A549 (cell line): ENCODE measurements at regions not wholly inside any gene's neighbourhood (a gene's known extent, or its start where the extent isn't known, plus 50 kb on each side); places are given as distances from the start of the nearest gene placed in this dataset.
A peak's percentile ranks its signal among the peaks of the same experiment; 100 is the strongest.

Experiments
- ATAC-seq, 2 experiments: fragments of 200-7000 bp in 1 of 2; fragments of >200 bp in 1 of 2; cut with Nextera tagmentation in 1 of 2; cut with Tn5 transposase in 1 of 2; 3 replicates each; pipeline versions ENCODE4 v1.8.0 to v1.9.1; 2018 to 2020; ENCODE audit warnings: mild to moderate bottlenecking in 1 of 2, moderate library complexity in 1 of 2
- CTCF ChIA-PET: fragments of 300-600 bp; sonication (Branson Sonifier 250); formaldehyde crosslinking; extraction: SDS; loops from one replicate; lab custom pipeline; 2021; ENCODE audit warnings: antibody characterized with exemption, inconsistent platforms; lab: Yijun Ruan, JAX
- POLR2A ChIA-PET: fragments of 350-600 bp; formaldehyde crosslinking; extraction: SDS; loops from one replicate; lab custom pipeline; 2021; ENCODE audit warnings: antibody characterized with exemption, inconsistent platforms; lab: Yijun Ruan, JAX
- DNase-seq, 2 experiments: peaks; one replicate each; pipeline versions ENCODE4 v3.0.0 to v3.0.0-alpha.2; 2011 to 2016; ENCODE audit warnings: low read depth in 1 of 2, low spot score in 1 of 2
- FAIRE-seq: peaks from 2 replicates; lab custom pipeline; 2011; peaks lifted over from hg19 to GRCh38; lab: Jason Lieb, UNC
- H3K27ac ChIP-seq, 2 experiments: fragments of >200 bp; sonication (Bioruptor Twin); formaldehyde crosslinking; 3 replicates each; pipeline ENCODE4 v1.5.1; 2016 to 2017
- H3K4me1 ChIP-seq: fragments of >200 bp; sonication (Bioruptor Twin); formaldehyde crosslinking; 3 replicates; pipeline ENCODE4 v1.6.1; 2016
- H3K4me2 ChIP-seq: fragments of >200 bp; sonication (Bioruptor Twin); formaldehyde crosslinking; 3 replicates; pipeline ENCODE4 v1.6.1; 2016
- H3K4me3 ChIP-seq: fragments of >200 bp; sonication (Bioruptor Twin); formaldehyde crosslinking; 3 replicates; pipeline ENCODE4 v1.5.1; 2016
- H3K9me3 ChIP-seq: fragments of >200 bp; sonication (Bioruptor Twin); formaldehyde crosslinking; 3 replicates; pipeline ENCODE4 v1.6.1; 2016
- CHD2 ChIP-seq: fragments of 150-350 bp; IDR thresholded peaks from 2 replicates; pipeline ENCODE4 v1.6.1; 2014; ENCODE audit warnings: low read length; ENCODE audit not compliant: partially characterized antibody
- EHF ChIP-seq: fragments of 250-450 bp; sonication (Bioruptor Pico); IDR thresholded peaks from 2 replicates; pipeline ENCODE4 v1.5.0; 2020; ENCODE audit warnings: mild to moderate bottlenecking
- ESRRA ChIP-seq: fragments of 150-350 bp; IDR thresholded peaks from 2 replicates; pipeline ENCODE4 v1.6.1; 2014; ENCODE audit warnings: mild to moderate bottlenecking, low read length, borderline replicate concordance
- FOSB ChIP-seq: fragments of 250-450 bp; sonication (Bioruptor Pico); IDR thresholded peaks from 2 replicates; pipeline ENCODE4 v1.5.0; 2020; ENCODE audit warnings: mild to moderate bottlenecking, moderate library complexity
- FOSL2 ChIP-seq, 2 experiments: fragments of 450-650 bp in 1 of 2; fragments of >200 bp in 1 of 2; sonication (Bioruptor Twin) in 1 of 2; formaldehyde crosslinking; IDR thresholded peaks; 2 replicates each; pipeline versions ENCODE4 v1.5.0 to v1.6.1; 2016 to 2020; ENCODE audit warnings: mild to moderate bottlenecking in 1 of 2, moderate library complexity in 1 of 2
- GATA3 ChIP-seq: IDR thresholded peaks from 2 replicates; pipeline ENCODE4 v1.6.1; 2012; ENCODE audit warnings: borderline replicate concordance
- HDAC2 ChIP-seq: fragments of 200-600 bp; sonication (generic); IDR thresholded peaks from 2 replicates; pipeline ENCODE4 v1.6.1; 2016
- HEYL ChIP-seq: fragments of 250-450 bp; sonication (Bioruptor Pico); IDR thresholded peaks from 2 replicates; pipeline ENCODE4 v1.8.0; 2021; ENCODE audit warnings: mild to moderate bottlenecking, moderate library complexity
- JUN ChIP-seq, 2 experiments: fragments of >200 bp; sonication (Bioruptor Twin); formaldehyde crosslinking; IDR thresholded peaks; 2 replicates in 1 of 2; 3 replicates in 1 of 2; pipeline ENCODE4 v1.6.1; 2016 to 2017
- JUNB ChIP-seq: fragments of >200 bp; sonication (Bioruptor Twin); formaldehyde crosslinking; IDR thresholded peaks from 2 replicates; pipeline ENCODE4 v1.6.1; 2016
- MAFK ChIP-seq: fragments of 450-650 bp; IDR thresholded peaks from 2 replicates; pipeline ENCODE4 v1.6.1; 2014; ENCODE audit not compliant: partially characterized antibody
- MAZ ChIP-seq: fragments of 150-350 bp; IDR thresholded peaks from 2 replicates; pipeline ENCODE4 v1.6.1; 2014; ENCODE audit warnings: antibody characterized with exemption, low read depth, low read length, borderline replicate concordance
- NFE2L2 ChIP-seq: fragments of 150-350 bp; conservative IDR thresholded peaks from 2 replicates; pipeline ENCODE4 v1.6.1; 2014; ENCODE audit warnings: low read length
- NR3C1 ChIP-seq: fragments of >200 bp; sonication (Bioruptor Twin); formaldehyde crosslinking; IDR thresholded peaks from 3 replicates; pipeline ENCODE4 v1.6.1; 2017
- POLR2A ChIP-seq: IDR thresholded peaks from 2 replicates; pipeline ENCODE4 v1.6.1; 2012; ENCODE audit warnings: mild to moderate bottlenecking, low read length
- POLR2AphosphoS2 ChIP-seq: conservative IDR thresholded peaks from 2 replicates; pipeline ENCODE4 v1.6.1; 2012; ENCODE audit warnings: low read length, improper control_type of control experiment, inconsistent platforms
- RAD21 ChIP-seq, 2 experiments: fragments of >200 bp in 1 of 2; sonication (Bioruptor Twin) in 1 of 2; formaldehyde crosslinking in 1 of 2; IDR thresholded peaks in 1 of 2; conservative IDR thresholded peaks in 1 of 2; 2 replicates in 1 of 2; 3 replicates in 1 of 2; pipeline ENCODE4 v1.6.1; 2012 to 2018; ENCODE audit warnings: inconsistent platforms in 1 of 2
- RARB ChIP-seq: fragments of 250-450 bp; sonication (Bioruptor Pico); IDR thresholded peaks from 2 replicates; pipeline ENCODE4 v1.8.0; 2021; ENCODE audit warnings: mild to moderate bottlenecking, moderate library complexity
- RCOR1 ChIP-seq: fragments of 150-350 bp; IDR thresholded peaks from 2 replicates; pipeline ENCODE4 v1.6.1; 2014; ENCODE audit warnings: antibody characterized with exemption, low read length, low read depth
- RFX5 ChIP-seq: fragments of 450-650 bp; IDR thresholded peaks from 2 replicates; pipeline ENCODE4 v1.7.1; 2014; ENCODE audit warnings: antibody characterized with exemption, mild to moderate bottlenecking, moderate library complexity
- SREBF2 ChIP-seq: fragments of 450-650 bp; IDR thresholded peaks from 2 replicates; pipeline ENCODE4 v1.6.1; 2014; ENCODE audit warnings: mild to moderate bottlenecking, moderate library complexity
- ZFP36 ChIP-seq: fragments of 450-650 bp; IDR thresholded peaks from 2 replicates; pipeline ENCODE4 v1.6.1; 2014; ENCODE audit warnings: borderline replicate concordance; ENCODE audit not compliant: partially characterized antibody
- ZSCAN20 ChIP-seq: fragments of 250-450 bp; sonication (Bioruptor Pico); IDR thresholded peaks from 2 replicates; pipeline ENCODE4 v1.8.0; 2022; ENCODE audit warnings: mild to moderate bottlenecking, moderate library complexity
- WGBS: methylation state at CpG from one replicate; pipeline ENCODE4 v1.1.6; 2017; ENCODE audit errors: missing lambda C conversion rate; 5-methylcytosine and 5-hydroxymethylcytosine counted together
- TF ChIP-seq, protein P1 (sequence below): IDR thresholded peaks from 2 replicates; pipeline ENCODE4 v1.6.1; 2012; ENCODE audit warnings: low read depth, borderline replicate concordance
- TF ChIP-seq, protein P2 (sequence below): fragments of 150-350 bp; IDR thresholded peaks from 2 replicates; pipeline ENCODE4 v1.6.1; 2014; ENCODE audit warnings: low read depth, mild to moderate bottlenecking, low read length

- Histone ChIP-seq H3K4me1 (no peaks in the 10 kb centered on the region), H3K9me3 (no peaks in the 10 kb centered on the region), H3K27ac (no peak overlapping the region), H3K4me2 (no peak overlapping the region), H3K4me3 (no peak overlapping the region)
- ChIA-PET POLR2A (no interaction called here), CTCF (interaction anchor here (1.0 kb wide), 1 partner anchor 15 kb away, joined by 3 read pairs; no protein-coding TSS in a partner anchor)
- DNase-seq (no peak), FAIRE-seq (no peak), ATAC-seq (no peak)
- 16% methylated on average over 4 of the region's 4 CpGs for WGBS
- TF ChIP-seq FOSL2 (IDR thresholded peaks at IDR 0.05), result no peak
- TF ChIP-seq FOSL2 (CRISPR knock-in tag; IDR thresholded peaks at IDR 0.05), result no peak
- TF ChIP-seq MAFK, result peak; percentile 85
Observed at GRCh38 chr1:106277786-106278185, 778.7 kb upstream of the PRMT6 start.

DNA sequence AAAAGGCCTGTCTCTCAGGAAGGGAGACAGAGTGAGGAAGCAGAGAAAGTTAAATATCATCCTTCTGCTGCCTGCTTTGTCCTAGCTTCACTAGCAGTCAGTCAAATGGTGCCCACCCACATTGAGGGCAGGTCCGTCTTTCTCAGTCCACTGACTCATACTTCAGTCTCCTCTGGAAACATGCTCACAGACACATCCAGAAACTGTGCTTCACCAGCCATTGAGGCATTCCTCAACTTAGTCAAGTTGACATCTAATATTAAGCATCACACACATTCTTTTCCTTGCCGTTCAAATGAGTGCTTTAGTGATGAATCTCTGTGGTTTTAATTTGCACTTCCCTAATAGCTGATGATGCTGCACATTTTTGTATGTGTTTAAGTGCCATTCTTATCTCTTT lies 777.8 kb upstream of the PRMT6 start:
- 0% methylated on average over 2 of the region's 2 CpGs for WGBS
- ATAC-seq (no peak), FAIRE-seq (no peak), DNase-seq (no peak)
- no peak overlapping the region for H3K4me2 ChIP-seq
- ChIA-PET CTCF (no interaction called here), POLR2A (no interaction called here)
- H3K27ac ChIP-seq, result no peak overlapping the region
- no peaks in the 10 kb centered on the region for H3K4me1 ChIP-seq
- TF ChIP-seq ESRRA, result no peak
- TF ChIP-seq RCOR1, result no peak
- TF ChIP-seq HEYL, result no peak
- no peak for TF ChIP-seq RARB (CRISPR knock-in tag)
- TF ChIP-seq HDAC2, result no peak
- no peak for TF ChIP-seq SREBF2
- no peak for TF ChIP-seq ZFP36
- TF ChIP-seq NFE2L2, result no peak
- no peak for TF ChIP-seq POLR2A
- no peak for TF ChIP-seq JUN (IDR thresholded peaks at IDR 0.05)
- no peak for TF ChIP-seq POLR2AphosphoS2
- no peak for TF ChIP-seq RAD21 (conservative IDR thresholded peaks at IDR 0.05 in 1 of 2, IDR thresholded peaks at IDR 0.05 in 1 of 2)
- H3K9me3 ChIP-seq, result no peaks in the 10 kb centered on the region
- no peak overlapping the region for H3K4me3 ChIP-seq

DNA sequence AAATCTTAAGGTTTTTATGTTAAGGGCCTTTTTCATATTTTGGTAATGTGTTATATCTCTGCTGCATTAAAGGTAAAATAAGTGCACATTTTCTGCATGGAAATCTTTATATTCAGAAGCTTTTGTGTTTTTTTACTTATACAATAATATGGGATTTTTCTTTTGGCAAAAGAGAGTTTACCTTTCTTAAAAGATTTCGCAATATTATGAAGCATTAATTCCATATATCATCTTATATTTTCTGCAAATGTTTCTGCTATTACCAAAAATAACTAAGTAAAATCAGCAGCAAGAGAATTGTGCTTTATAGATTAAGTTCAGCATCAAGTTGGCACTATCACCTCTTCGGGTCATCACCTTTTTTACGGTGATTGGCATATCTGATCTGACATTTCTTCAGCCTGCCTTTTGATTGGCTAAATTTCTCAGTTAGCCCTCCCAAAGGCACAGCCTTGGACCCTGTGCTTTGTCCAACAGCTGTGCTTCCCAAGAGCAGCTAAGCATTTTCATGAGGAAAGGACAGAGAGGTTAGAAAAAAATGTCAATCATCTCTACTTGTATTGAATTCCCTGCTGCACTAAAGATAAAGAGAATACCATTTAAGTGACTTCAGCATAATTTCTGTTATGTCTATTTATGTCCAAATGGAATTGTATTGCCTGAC lies 767.1 kb upstream of the PRMT6 start:
- H3K4me1 ChIP-seq, result no peaks in the 10 kb centered on the region
- FAIRE-seq (no peak), ATAC-seq (no peak), DNase-seq (no peak)
- ChIA-PET POLR2A (no interaction called here), CTCF (no interaction called here)
- H3K9me3 ChIP-seq, result no peaks in the 10 kb centered on the region
- WGBS, result 5% methylated on average over 3 of the region's 3 CpGs
- H3K4me2 ChIP-seq, result no peak overlapping the region
- H3K27ac ChIP-seq, result no peak overlapping the region
- H3K4me3 ChIP-seq, result no peak overlapping the region
- TF ChIP-seq EHF (CRISPR knock-in tag) (no peak), ZSCAN20 (no peak), NR3C1 (no peak), FOSB (CRISPR knock-in tag) (no peak), CHD2 (no peak), POLR2AphosphoS2 (no peak), RFX5 (no peak), MAZ (no peak), JUNB (no peak), GATA3 (no peak), FOSL2 (IDR thresholded peaks at IDR 0.05) (no peak), FOSL2 (CRISPR knock-in tag; IDR thresholded peaks at IDR 0.05) (no peak), HDAC2 (no peak), RCOR1 (no peak)
- TF ChIP-seq, protein P1, sequence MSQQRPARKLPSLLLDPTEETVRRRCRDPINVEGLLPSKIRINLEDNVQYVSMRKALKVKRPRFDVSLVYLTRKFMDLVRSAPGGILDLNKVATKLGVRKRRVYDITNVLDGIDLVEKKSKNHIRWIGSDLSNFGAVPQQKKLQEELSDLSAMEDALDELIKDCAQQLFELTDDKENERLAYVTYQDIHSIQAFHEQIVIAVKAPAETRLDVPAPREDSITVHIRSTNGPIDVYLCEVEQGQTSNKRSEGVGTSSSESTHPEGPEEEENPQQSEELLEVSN, result no peak
- TF ChIP-seq, protein P2, sequence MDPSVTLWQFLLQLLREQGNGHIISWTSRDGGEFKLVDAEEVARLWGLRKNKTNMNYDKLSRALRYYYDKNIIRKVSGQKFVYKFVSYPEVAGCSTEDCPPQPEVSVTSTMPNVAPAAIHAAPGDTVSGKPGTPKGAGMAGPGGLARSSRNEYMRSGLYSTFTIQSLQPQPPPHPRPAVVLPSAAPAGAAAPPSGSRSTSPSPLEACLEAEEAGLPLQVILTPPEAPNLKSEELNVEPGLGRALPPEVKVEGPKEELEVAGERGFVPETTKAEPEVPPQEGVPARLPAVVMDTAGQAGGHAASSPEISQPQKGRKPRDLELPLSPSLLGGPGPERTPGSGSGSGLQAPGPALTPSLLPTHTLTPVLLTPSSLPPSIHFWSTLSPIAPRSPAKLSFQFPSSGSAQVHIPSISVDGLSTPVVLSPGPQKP, result no peak
- TF ChIP-seq, all 56 proteins: peak for 0
